Body of pancreas (tissue), 4 donors: ENCODE measurements at regions not wholly inside any gene's neighbourhood (a gene's known extent, or its start where the extent isn't known, plus 50 kb on each side); places are given as distances from the start of the nearest gene placed in this dataset. TPM values are rescaled to one million over a fixed set of nuclear protein-coding genes. Genes with fewer than 3 reads are reported as not detected.

Experiments
- ATAC-seq: fragments of 150-250 bp; one replicate; pipeline ENCODE4 v1.9.1; 2016
- DNase-seq, 4 donors: peaks; one replicate each; pipeline ENCODE4 v3.0.0-alpha.2; 2019
- H3K27ac ChIP-seq, 4 donors: fragments of 200-600 bp; sonication (generic); 1 replicate in 3 of 4; 2 replicates in 1 of 4; pipeline versions ENCODE4 v1.5.1 to v1.6.1; 2016 to 2019; ENCODE audit warnings: mild to moderate bottlenecking in 1 of 4, mixed read lengths in 1 of 4, moderate library complexity in 1 of 4
- H3K27me3 ChIP-seq, 2 donors: fragments of 200-600 bp; sonication (generic); one replicate each; pipeline ENCODE4 v1.6.0; 2016; ENCODE audit warnings: mild to moderate bottlenecking in 1 of 2
- H3K36me3 ChIP-seq, 2 donors: fragments of 200-600 bp; sonication (generic); replicated peaks in 1 of 2; 2 replicates each; pipeline ENCODE4 v1.5.1; 2016; ENCODE audit warnings: low read depth in 2 of 2; ENCODE audit not compliant: insufficient read depth in 1 of 2
- H3K4me1 ChIP-seq: fragments of 200-600 bp; sonication (generic); one replicate; pipeline ENCODE4 v1.6.0; 2016
- H3K4me3 ChIP-seq, 2 donors: fragments of 200-600 bp; sonication (generic); 1 replicate in 1 of 2; 2 replicates in 1 of 2; pipeline ENCODE4 v1.5.1; 2016 to 2019
- H3K9me3 ChIP-seq, 3 donors: fragments of 200-600 bp; sonication (generic); 1 replicate in 2 of 3; 2 replicates in 1 of 3; pipeline ENCODE4 v1.5.1; 2016
- POLR2A ChIP-seq, 3 donors: fragments of 450-650 bp; IDR thresholded peaks; one replicate each; pipeline ENCODE4 v1.6.1; 2016; ENCODE audit warnings: antibody characterized with exemption in 3 of 3, mild to moderate bottlenecking in 2 of 3
- whole genome bisulfite sequencing, 2 donors: methylation state at CpG; one replicate each; pipeline ENCODE4 v1.1.5; 2017; 5-methylcytosine and 5-hydroxymethylcytosine counted together
- intact Hi-C: fragments of 100-400 bp; cut with DNase I; formaldehyde crosslinking; loops from one replicate; pipeline ENCODE4 v1.15.1; 2023
- small RNA-seq: library from RNA; depleted of rRNA; stranded (forward); fragments of <200 nt; gene quantifications from one replicate; pipeline ENCODE3, GENCODE V24; 2016
- TF ChIP-seq, protein P1 (sequence below), 7 experiments: fragments of 450-650 bp in 4 of 7; fragments of 200-600 bp in 3 of 7; sonication (generic) in 3 of 7; IDR thresholded peaks; one replicate each; pipeline ENCODE4 v1.5.1; 2016 to 2019; ENCODE audit warnings: antibody characterized with exemption in 7 of 7

DNA sequence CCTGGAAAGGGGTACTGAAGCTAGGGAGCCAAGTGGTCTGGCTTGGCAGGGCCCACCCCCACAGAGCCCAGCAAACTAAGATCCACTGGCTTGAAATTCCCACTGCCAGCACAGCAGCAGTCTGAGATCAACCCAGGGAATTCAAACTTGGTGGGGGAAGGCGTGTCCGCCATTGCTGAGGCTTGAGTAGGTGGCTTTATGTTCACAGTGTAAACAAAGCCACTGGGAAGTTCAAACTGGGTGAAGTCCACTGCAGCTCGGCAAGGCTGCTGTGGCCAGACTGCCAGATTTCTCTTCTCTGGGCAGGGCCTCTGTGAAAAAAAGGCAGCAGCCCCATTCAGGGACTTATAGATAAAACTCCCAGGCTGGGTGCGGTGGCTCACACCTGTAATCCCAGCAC, 58.9 kb downstream of the TFDP3 start:
- Histone ChIP-seq H3K4me1 (no peaks in the 10 kb centered on the region), H3K9me3 (no peaks in the 10 kb centered on the region), H3K27ac (no peak overlapping the region), H3K4me3 (no peak overlapping the region), H3K36me3 (no peaks in the 10 kb centered on the region), H3K27me3 (no peaks in the 10 kb centered on the region)
- no peak for TF ChIP-seq POLR2A (IDR thresholded peaks at IDR 0.05)
- TF ChIP-seq, protein P1, sequence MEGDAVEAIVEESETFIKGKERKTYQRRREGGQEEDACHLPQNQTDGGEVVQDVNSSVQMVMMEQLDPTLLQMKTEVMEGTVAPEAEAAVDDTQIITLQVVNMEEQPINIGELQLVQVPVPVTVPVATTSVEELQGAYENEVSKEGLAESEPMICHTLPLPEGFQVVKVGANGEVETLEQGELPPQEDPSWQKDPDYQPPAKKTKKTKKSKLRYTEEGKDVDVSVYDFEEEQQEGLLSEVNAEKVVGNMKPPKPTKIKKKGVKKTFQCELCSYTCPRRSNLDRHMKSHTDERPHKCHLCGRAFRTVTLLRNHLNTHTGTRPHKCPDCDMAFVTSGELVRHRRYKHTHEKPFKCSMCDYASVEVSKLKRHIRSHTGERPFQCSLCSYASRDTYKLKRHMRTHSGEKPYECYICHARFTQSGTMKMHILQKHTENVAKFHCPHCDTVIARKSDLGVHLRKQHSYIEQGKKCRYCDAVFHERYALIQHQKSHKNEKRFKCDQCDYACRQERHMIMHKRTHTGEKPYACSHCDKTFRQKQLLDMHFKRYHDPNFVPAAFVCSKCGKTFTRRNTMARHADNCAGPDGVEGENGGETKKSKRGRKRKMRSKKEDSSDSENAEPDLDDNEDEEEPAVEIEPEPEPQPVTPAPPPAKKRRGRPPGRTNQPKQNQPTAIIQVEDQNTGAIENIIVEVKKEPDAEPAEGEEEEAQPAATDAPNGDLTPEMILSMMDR (IDR thresholded peaks at IDR 0.05) = no peak
- intact Hi-C loops = no loop called here
- DNase-seq (no peak), ATAC-seq (no peak)
- 67% methylated on average over 3 of the region's 4 CpGs; no CpG with 5 or more reads in 1 of the 2 donors for WGBS, 2 donors

DNA sequence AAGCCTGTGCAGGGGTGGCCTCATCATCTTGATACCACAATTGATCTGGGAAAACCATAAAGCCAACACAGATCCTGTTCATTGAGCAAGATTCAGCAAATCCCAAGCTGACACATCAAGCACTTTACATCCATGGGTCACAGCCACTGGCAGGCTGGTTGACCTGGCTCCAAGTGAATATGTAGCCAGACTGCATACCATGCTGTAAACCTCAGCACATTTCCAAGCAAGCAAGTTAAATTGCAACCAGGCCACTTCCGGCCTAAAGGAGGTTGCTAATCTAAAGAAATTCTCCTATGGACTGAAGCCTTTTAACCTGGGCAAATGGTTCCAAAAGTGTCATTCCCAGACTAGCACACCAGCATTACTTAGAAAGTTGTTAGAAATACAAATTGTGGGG, 54.4 kb upstream of the USP26 start:
- no peak overlapping the region for H3K4me3 ChIP-seq
- DNase-seq = peak; percentile 2 to 24 (median 12)
- no peaks in the 10 kb centered on the region for H3K36me3 ChIP-seq
- peaks cover 9% of the 10 kb centered on the region for H3K4me1 ChIP-seq
- H3K27me3 ChIP-seq = no peaks in the 10 kb centered on the region
- no peak for TF ChIP-seq POLR2A (IDR thresholded peaks at IDR 0.05)
- TF ChIP-seq, protein P1 (IDR thresholded peaks at IDR 0.05) = no peak
- no peaks in the 10 kb centered on the region for H3K9me3 ChIP-seq
- intact Hi-C loops = no loop called here
- H3K27ac ChIP-seq = no peak overlapping the region
- no peak for ATAC-seq
- WGBS, 2 donors = 33% methylated on average over 1 of the region's 1 CpG; no CpG with 5 or more reads in 1 of the 2 donors

DNA sequence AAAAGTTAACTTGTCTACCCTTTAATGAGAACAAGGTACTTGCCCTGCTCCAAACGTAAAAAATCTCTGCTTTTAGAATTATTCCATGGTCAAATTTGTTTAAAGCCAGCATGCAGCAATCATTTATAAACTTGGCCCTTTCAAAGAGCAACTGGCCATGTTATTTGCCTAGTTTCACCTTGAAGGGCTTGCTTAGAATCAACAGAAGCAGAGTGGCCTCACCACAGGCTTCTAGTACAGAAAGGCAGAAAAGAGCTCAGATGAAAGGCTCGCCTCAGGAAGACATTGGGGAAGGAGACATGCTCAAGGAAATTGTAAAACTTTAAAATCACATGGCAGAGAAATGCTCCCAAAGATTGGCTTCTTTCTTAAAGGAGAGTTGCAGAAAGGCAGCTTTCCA, 53.8 kb upstream of the USP26 start:
- 34 to 39% methylated on average over 2 of the region's 2 CpGs for WGBS, 2 donors
- DNase-seq = peak in 2 of 4 donors; percentile 1 to 6
- Histone ChIP-seq H3K27me3 (no peaks in the 10 kb centered on the region), H3K36me3 (no peaks in the 10 kb centered on the region), H3K4me1 (peaks cover 9% of the 10 kb centered on the region), H3K27ac (no peak overlapping the region), H3K9me3 (no peaks in the 10 kb centered on the region), H3K4me3 (no peak overlapping the region)
- no peak for ATAC-seq
- intact Hi-C loops = no loop called here
- TF ChIP-seq, protein P1 (IDR thresholded peaks at IDR 0.05) = no peak
- no peak for TF ChIP-seq POLR2A (IDR thresholded peaks at IDR 0.05)

Small RNA genes in the stretch of these regions (small RNA-seq; reads per million reads assigned to genes)
- not detected for gene RF00393
